OCI-LY7 (cell line): ENCODE measurements at regions not wholly inside any gene's neighbourhood (a gene's known extent, or its start where the extent isn't known, plus 50 kb on each side); places are given as distances from the start of the nearest gene placed in this dataset.

Experiments used
- BruUV-seq: library from RNA; stranded (reverse); fragments of 400-500 nt; replicated peaks from 2 replicates; lab custom pipeline; 2021; lab: Mats Ljungman, UMichigan
- CTCF ChIA-PET: fragments of 300-600 bp; sonication (Branson Sonifier 250); formaldehyde crosslinking; loops from one replicate; lab custom pipeline; 2022; ENCODE audit warnings: antibody characterized with exemption; ENCODE audit not compliant: unreplicated experiment; lab: Charles Lee
- POLR2A ChIA-PET: fragments of 300-600 bp; sonication (Branson Sonifier 250); formaldehyde crosslinking; loops from one replicate; lab custom pipeline; 2022; ENCODE audit warnings: antibody characterized with exemption; lab: Charles Lee
- DNase-seq: peaks from one replicate; pipeline ENCODE4 v3.0.0-alpha.2; 2015; ENCODE audit warnings: low spot score
- H2AFZ ChIP-seq: fragments of 200-600 bp; sonication (generic), shearing (Covaris generic); 2 replicates; pipeline ENCODE4 v1.6.1; 2014; ENCODE audit warnings: mild to moderate bottlenecking, antibody characterized with exemption, low read length, moderate library complexity
- H3K27ac ChIP-seq: fragments of 200-600 bp; sonication (generic); 2 replicates; pipeline ENCODE4 v1.5.1; 2014; ENCODE audit warnings: mixed run types, low read depth, mild to moderate bottlenecking, moderate library complexity, low read length, inconsistent platforms; ENCODE audit not compliant: poor library complexity, severe bottlenecking
- H3K36me3 ChIP-seq: fragments of 200-600 bp; sonication (generic); 2 replicates; pipeline ENCODE4 v1.6.1; 2014; ENCODE audit warnings: mild to moderate bottlenecking, antibody characterized with exemption, low read length, moderate library complexity, mixed read lengths; ENCODE audit not compliant: insufficient read depth
- H3K4me1 ChIP-seq: fragments of 200-600 bp; sonication (generic); 2 replicates; pipeline ENCODE4 v1.5.1; 2014; ENCODE audit warnings: mild to moderate bottlenecking, low read length; ENCODE audit not compliant: insufficient read depth, poor library complexity, severe bottlenecking
- H3K4me2 ChIP-seq: fragments of 200-600 bp; sonication (generic); 2 replicates; pipeline ENCODE4 v1.6.1; 2014; ENCODE audit warnings: mild to moderate bottlenecking, low read length
- H3K4me3 ChIP-seq: fragments of 200-600 bp; sonication (generic); 2 replicates; pipeline ENCODE4 v1.5.1; 2014; ENCODE audit warnings: mild to moderate bottlenecking, low read depth, low read length; ENCODE audit not compliant: poor library complexity, severe bottlenecking
- H3K79me2 ChIP-seq: fragments of 200-600 bp; sonication (generic); 2 replicates; pipeline ENCODE4 v1.6.1; 2016; ENCODE audit warnings: low read depth, mild to moderate bottlenecking, low read length, moderate library complexity, mixed read lengths; ENCODE audit not compliant: insufficient read depth
- H3K9me2 ChIP-seq: fragments of 200-600 bp; sonication (generic); 2 replicates; pipeline ENCODE4 v1.6.1; 2016; ENCODE audit warnings: mild to moderate bottlenecking, low read length, mixed read lengths; ENCODE audit not compliant: insufficient read depth
- H3K9me3 ChIP-seq: fragments of 200-600 bp; sonication (generic); 2 replicates; pipeline ENCODE4 v1.6.1; 2014; ENCODE audit warnings: mild to moderate bottlenecking, mixed run types, low read length, mixed read lengths
- H4K20me1 ChIP-seq: fragments of 200-600 bp; sonication (generic); 2 replicates; pipeline ENCODE4 v1.6.1; 2014; ENCODE audit warnings: mild to moderate bottlenecking, antibody characterized with exemption, low read length, moderate library complexity, mixed read lengths; ENCODE audit not compliant: insufficient read depth
- EZH2phosphoT487 ChIP-seq: fragments of 200-600 bp; sonication (generic); IDR thresholded peaks from 2 replicates; pipeline ENCODE4 v1.6.1; 2018; ENCODE audit warnings: low read depth, borderline replicate concordance, mild to moderate bottlenecking, mixed run types, antibody characterized with exemption, low read length, moderate library complexity, mixed read lengths
- intact Hi-C: fragments of 100-400 bp; cut with micrococcal nuclease; formaldehyde crosslinking; loops from one replicate; pipeline ENCODE4 v1.10.0; 2022; ENCODE audit not compliant: unreplicated experiment
- TF ChIP-seq, protein P1 (sequence below): fragments of 200-600 bp; sonication (generic); conservative IDR thresholded peaks from 2 replicates; pipeline ENCODE4 v1.5.1; 2014; ENCODE audit warnings: mild to moderate bottlenecking, antibody characterized with exemption, low read length, moderate library complexity, mixed read lengths

DNA sequence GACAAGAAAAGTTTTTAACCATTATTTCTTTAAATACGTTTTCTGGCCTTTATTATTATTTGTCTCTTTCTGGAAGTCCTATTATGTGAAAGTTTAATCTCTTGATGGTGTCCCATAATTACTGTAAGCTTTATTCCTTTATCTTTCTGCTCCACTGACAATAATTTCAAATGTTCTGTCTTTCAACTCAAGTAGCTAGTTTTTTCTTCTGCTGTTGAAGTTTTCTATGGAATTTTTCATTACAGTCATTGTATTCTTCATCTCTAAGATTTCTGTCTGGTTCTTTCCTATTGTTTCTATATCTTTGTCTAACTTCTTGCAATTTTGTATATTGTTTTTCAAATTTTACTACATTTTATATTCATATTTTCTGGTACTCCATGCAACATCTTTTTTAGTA is 173.6 kb upstream of the MGAT4C start:
- ChIA-PET CTCF (no interaction called here), POLR2A (no interaction called here)

GRCh38 chr12:86421333-86421732 is 165.1 kb upstream of the MGAT4C start:
- intact Hi-C loops = no loop called here
- no peaks in the 10 kb centered on the region for H4K20me1 ChIP-seq
- H3K4me2 ChIP-seq = no peak overlapping the region
- no peak for DNase-seq
- H3K79me2 ChIP-seq = no peaks in the 10 kb centered on the region
- no peak overlapping the region for H3K4me3 ChIP-seq
- ChIA-PET POLR2A (interaction anchor here (0.6 kb wide), 1 partner anchor 408 kb away, joined by 5 read pairs; no protein-coding TSS in a partner anchor), CTCF (no interaction called here)
- H3K27ac ChIP-seq = no peak overlapping the region
- no peak for TF ChIP-seq EZH2phosphoT487
- TF ChIP-seq, protein P1, sequence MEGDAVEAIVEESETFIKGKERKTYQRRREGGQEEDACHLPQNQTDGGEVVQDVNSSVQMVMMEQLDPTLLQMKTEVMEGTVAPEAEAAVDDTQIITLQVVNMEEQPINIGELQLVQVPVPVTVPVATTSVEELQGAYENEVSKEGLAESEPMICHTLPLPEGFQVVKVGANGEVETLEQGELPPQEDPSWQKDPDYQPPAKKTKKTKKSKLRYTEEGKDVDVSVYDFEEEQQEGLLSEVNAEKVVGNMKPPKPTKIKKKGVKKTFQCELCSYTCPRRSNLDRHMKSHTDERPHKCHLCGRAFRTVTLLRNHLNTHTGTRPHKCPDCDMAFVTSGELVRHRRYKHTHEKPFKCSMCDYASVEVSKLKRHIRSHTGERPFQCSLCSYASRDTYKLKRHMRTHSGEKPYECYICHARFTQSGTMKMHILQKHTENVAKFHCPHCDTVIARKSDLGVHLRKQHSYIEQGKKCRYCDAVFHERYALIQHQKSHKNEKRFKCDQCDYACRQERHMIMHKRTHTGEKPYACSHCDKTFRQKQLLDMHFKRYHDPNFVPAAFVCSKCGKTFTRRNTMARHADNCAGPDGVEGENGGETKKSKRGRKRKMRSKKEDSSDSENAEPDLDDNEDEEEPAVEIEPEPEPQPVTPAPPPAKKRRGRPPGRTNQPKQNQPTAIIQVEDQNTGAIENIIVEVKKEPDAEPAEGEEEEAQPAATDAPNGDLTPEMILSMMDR = no peak
- H3K9me2 ChIP-seq = no peaks in the 10 kb centered on the region
- no TSS peak for BruUV-seq
- H3K4me1 ChIP-seq = no peaks in the 10 kb centered on the region
- no peaks in the 10 kb centered on the region for H3K9me3 ChIP-seq
- H2AFZ ChIP-seq = no peak overlapping the region
- H3K36me3 ChIP-seq = no peaks in the 10 kb centered on the region

More for the DNA sequence above, 173.6 kb upstream of the MGAT4C start:
- H3K4me1 ChIP-seq = no peaks in the 10 kb centered on the region
- no peaks in the 10 kb centered on the region for H3K36me3 ChIP-seq
- no peaks in the 10 kb centered on the region for H3K79me2 ChIP-seq
- no peak for DNase-seq
- H3K27ac ChIP-seq = no peak overlapping the region
- no peak overlapping the region for H3K4me3 ChIP-seq
- 0 out of 2 replicates have a peak, but pooled peaks cover 4% of the 10 kb centered on the region for H3K9me3 ChIP-seq
- no peaks in the 10 kb centered on the region for H4K20me1 ChIP-seq
- H3K4me2 ChIP-seq = no peak overlapping the region
- TF ChIP-seq EZH2phosphoT487 = no peak
- TF ChIP-seq, protein P1 = no peak
- no TSS peak for BruUV-seq
- no peak overlapping the region for H2AFZ ChIP-seq
- no peaks in the 10 kb centered on the region for H3K9me2 ChIP-seq
- intact Hi-C loops = no loop called here

GRCh38 chr12:86414201-86414600 is 158.0 kb upstream of the MGAT4C start:
- Histone ChIP-seq H3K4me2 (no peak overlapping the region), H3K36me3 (no peaks in the 10 kb centered on the region), H3K4me3 (no peak overlapping the region), H3K4me1 (no peaks in the 10 kb centered on the region), H3K79me2 (no peaks in the 10 kb centered on the region), H4K20me1 (no peaks in the 10 kb centered on the region), H3K9me3 (no peaks in the 10 kb centered on the region), H2AFZ (no peak overlapping the region), H3K27ac (no peak overlapping the region), H3K9me2 (no peaks in the 10 kb centered on the region)
- ChIA-PET POLR2A (no interaction called here), CTCF (no interaction called here)
- no peak for DNase-seq
- TF ChIP-seq, protein P1 = no peak
- no peak for TF ChIP-seq EZH2phosphoT487
- BruUV-seq = no TSS peak
- intact Hi-C loops = no loop called here
